Activated CD8-positive, alpha-beta memory T cell treated with anti-CD3 and anti-CD28 coated beads for 24 hours (primary cell): ENCODE measurements at regions not wholly inside any gene's neighbourhood (a gene's known extent, or its start where the extent isn't known, plus 50 kb on each side); places are given as distances from the start of the nearest gene placed in this dataset.

Experiments
- DNase-seq: peaks from one replicate; pipeline ENCODE4 v3.0.0-alpha.2; 2020

DNA sequence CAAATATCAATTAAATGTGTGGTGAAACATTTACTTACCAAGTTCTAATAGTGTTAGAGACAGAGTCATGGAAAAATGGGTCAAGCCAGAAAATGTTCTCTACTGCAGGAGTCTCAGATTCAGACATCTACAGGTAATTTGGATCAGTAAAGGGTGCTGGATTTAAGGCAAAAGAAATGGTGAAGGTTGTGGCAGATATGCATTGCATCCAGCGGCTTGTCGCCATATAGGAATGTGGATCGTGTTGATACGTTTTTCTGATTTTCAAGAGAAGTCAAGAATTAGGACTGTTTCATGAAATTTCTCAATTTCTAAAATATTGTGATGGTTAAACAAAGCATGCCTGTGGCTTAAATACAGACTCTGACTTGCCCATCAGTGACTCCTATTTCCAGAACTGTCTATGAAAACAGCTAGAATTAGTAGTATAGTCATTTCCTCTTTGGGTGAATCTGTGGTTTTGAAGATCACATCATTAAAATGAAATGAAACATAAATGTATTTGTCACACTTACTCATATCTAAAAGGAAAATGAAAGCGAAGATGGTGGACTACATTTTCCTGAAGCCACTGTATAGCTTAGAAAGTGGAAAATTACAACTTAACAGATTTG lies 110.1 kb upstream of the VEGFC start:
- DNase-seq = no peak

DNA sequence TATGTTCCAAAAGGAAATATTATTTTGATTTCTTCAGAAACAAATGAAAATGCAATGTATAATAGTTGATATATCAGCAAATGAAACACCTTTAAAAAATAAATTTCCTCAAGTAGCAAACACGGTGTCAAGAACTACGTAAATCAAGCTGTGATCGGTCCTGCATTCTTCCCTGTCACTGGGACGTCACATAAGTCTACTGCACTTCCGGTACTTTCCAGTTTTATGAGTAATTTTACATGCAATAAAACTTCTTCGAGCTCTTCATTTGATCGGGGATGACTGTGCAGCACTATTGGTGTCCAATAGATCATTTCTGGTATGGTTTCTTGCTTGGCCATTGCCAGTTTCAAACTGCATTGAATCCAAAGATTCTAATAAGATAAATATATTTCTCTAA lies 114.0 kb upstream of the VEGFC start:
- no peak for DNase-seq

DNA sequence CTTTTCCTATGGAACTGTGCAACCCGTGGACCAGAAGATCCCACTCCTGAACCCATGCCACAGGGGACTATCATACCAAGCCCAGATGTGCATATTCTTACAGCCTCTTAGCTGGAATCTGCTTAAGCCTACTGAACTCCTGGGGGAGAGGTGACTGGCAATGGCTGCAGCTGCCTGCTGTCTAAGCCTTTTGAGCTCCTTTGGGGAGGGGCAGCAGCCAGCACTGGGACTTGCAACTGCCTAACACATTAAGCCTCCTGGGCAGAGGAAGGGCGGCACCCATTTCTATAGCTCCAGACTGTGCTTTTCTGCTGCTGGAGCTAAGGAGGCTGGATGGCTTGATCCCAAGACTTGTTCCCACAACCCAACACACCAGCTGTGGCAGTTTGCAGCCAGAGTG lies 117.9 kb upstream of the VEGFC start:
- no peak for DNase-seq

DNA sequence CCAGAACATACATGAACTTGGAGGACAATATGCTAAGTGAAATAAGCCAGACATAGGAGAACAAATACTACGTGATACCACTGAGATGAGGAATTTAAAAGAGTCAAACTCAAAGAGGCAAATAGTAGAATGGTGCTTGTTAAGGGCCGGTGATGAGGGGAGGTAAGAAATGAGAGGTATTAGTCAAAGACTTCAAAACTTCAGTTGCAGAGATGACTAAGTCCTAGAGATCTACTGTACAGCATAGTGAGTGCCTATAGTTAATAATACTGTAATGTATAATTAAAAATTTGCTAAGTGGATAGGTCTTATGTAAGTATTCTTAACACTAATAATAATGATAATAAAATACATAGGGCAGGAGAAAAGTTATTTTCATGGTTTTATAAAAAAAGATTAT lies 126.9 kb upstream of the VEGFC start:
- DNase-seq = no peak

DNA sequence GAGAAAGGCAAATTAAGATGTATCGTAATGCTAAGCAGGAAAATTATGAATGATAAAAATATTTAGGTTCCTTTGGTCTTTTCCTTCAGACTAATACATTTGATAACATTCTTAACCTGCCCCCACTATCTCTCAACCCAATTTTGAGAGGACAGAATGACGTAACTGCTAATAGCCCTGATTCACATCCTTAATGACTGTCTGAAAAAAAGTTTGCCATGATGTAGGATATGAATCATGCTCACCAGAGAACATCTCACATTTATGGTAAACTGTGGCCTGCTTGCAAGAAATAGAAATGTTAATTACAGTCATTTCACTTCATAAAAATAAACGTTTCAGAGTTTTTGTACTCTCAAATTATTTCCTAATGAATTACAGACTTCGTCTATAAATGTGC lies 128.0 kb upstream of the VEGFC start:
- no peak for DNase-seq

DNA sequence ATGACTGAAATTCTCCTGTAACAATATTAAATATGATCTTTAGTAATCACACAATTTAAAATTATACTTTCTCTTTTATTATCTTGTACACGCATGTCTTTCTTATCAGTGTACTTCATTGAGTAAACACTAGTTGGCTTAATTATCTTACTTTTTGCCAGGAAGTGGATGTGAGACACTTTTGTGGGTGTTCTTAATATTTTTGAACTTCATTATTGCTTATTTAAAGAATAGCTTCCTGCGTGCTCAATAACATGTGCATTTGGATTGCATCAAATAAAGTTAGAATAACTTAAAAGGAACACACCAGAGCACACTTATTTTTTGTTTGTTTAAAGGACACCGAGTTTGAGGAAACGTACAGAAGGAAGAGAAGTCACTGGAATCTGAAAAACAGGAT lies 128.5 kb upstream of the VEGFC start:
- no peak for DNase-seq

DNA sequence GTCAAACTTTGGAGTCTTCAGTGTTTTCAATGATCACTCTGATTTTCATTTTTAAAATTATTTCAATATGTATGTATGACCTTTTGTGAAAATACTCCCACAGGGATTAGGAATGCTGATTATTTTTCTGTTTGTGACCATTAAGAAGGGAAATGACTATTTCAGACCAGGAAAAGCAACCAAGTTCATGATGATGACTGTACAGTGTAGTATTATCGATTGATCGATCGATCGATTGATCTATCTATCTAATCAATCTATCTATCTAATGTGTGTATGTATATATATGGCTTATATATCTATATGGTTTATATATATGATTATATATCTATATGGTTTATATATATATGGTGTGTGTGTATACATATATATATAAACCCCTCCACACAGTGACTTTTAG lies 131.5 kb upstream of the VEGFC start:
- no peak for DNase-seq

DNA sequence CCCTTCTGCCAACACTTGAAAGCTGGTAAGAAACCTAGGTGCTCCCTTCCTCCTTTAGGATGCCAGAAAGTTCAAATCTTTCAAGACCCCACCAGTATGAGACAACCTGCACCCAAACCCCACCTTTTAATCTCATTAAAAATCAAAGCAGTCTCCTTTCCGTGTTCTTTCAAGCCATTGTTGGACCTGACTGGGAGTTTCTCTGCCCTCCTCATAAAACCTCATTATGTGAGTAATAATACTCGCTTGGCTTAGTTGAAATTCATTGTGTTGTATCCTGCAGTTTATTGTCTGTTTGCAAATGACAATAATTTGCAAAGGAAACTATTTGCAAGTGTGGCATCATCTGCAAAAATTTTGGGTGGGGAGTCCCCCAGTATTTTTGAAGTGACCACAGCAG lies 133.2 kb upstream of the VEGFC start:
- DNase-seq = no peak

DNA sequence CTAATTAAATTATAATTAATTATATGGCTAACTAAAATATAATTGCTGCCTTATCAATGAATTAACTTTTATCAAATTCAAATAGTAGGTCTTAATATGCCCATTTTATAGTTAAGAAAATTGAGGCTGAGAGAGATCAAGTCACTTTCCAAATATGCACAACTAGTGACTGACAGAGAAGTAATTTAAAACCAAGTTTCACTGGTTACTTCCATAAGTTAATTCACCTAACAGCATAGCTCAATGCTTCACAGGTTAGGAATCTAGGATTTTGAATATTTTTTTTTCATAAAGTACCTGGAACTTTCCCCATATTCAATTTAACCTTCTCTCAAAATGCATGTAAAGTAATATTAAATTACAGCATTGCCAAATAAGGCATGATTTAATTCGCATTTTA lies 134.4 kb upstream of the VEGFC start:
- no peak for DNase-seq

DNA sequence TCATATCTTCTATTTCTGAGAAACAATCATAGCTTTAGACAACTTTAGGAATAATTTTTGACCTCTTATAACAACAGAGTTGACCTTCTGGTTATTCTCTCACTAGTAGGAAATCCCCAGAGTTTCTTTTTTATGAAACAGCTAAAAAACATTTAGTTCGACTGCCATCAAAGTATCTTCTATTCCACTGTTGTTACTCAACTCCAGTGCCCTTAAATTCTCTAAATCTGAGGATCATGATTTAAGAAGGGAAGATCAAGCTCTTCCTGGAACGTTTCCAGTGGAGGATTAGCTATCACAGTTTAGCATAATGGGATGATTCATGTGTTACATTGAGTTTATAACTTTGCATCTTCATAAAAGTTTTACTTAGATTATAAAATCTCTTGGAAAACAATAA lies 134.9 kb upstream of the VEGFC start:
- DNase-seq = no peak

DNA sequence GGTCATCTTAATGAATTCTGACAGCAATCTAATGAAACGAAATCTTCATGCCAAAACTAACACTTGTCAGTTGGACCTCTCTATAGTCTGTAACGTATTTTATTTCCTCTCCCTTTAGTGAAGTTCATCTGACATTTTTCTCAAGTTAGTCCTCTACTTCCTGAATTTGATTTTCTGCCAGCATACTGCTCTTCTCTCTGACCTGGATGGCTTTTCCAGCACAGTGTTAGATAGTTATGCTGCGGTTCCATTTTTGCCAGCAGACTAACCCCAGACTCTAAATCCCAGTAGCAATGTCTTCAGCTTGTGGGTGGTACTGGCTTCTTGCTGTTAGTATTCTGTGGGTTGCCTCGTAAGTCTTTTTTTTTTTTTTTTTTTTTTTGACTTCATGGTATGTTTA lies 146.7 kb upstream of the VEGFC start:
- DNase-seq = no peak

DNA sequence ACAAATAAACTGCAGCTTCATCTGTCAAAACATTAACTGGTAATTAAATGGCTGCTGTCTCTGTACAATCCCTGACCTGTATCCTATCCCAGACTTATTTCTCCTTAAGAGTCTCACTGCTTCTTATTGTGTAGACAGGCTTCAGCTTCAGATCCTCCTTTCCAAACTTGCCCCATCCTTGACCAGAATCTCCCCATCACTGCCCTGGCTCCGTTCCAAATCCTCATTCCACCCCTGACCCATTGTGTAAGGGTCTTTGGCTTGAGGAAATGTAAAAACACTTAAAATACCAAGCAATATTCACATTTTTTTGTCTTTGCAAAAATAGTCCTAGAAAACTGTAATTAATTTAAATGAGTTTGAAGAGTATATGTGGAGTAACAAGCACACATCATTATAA lies 152.6 kb upstream of the VEGFC start:
- DNase-seq = no peak

DNA sequence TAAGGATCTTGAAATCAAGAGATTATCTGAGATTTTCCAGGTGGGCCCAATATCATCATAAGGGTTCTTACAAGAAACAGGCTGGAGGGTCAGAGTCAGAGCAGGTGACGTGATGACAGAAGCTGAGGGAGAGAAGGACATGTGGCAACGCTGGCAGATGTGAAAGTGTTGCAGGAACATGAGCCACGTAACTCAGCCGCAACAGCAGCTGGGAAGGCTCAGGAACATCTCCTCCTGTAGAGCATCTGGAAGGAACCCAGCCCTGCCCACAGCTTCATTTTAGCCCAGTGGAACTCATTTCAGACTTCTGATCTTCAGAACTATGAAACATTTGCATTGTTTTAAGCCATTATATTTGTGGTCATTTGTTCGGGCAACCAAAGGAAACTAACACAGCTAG lies 156.3 kb upstream of the VEGFC start:
- DNase-seq = no peak

DNA sequence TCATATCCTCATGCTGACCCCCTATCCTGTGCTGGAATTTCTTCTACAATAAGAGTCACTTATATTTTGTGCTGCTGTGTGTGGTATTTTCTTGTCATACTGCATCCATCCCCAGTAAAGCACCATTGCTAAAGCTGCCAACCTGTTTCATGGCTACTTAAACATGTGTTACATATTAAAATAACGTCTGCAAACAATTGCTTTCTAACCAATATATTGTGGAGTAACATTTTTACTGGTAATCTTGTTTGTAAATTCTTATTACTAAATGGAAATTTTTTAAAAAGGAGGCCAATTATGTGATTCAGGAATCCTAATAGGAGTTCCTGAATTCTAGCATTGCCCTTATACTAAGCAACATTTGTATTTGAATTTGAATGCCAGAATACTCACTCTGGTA lies 160.3 kb upstream of the VEGFC start:
- DNase-seq = no peak

DNA sequence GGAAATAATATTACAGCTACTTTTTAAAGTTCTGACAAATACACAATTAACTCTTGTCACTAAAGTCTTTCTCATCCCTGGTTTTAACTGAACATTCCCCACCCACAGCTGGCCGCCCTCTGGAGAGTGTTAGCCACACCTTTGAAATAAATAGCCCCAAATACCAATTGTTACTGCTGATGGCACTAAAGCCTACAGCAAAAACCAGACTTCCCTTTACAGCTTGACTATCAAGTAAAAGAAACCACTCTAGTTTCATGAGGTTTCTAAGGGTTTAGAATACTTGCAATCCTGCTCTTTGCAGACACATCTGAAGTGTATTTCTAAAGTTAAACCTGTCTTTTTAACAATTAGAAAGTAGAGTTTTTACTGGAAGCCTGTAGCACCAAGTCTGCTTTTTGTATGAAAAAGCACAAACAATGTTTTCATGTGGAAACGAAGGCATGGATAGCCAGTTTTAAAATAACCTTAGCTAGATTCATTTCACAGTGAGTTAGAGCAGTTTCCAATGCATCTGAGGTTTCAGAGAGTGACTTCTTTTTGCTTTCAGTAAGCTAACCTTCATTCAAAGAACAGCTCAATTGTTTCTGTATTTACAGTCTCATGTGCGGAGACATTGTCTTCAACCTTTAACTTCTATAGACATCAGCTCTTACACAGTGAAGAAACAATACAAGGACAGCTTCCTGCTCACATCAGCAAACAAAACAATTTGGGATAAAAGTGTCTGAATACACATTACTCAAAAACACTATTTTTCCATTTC lies 164.8 kb upstream of the VEGFC start:
- DNase-seq = no peak

DNA sequence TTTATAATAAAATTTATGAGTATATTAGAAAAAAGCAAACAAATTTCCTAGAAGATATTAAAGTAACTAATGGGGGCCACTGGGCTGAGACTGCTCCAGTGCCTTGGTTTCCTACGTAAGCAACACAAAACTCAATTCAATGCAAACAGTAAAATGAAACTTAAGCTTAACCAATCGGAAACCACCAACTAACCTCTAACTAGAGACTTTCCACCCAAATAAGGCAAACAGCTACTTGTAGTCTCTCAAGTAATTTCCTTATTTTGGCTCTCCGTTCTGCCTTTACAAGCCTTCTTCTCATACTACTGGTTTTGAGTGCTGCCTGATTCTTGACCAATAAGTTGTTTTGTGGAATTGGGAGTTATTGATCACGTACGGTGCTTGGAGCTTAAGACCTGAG lies 167.3 kb upstream of the VEGFC start:
- no peak for DNase-seq

DNA sequence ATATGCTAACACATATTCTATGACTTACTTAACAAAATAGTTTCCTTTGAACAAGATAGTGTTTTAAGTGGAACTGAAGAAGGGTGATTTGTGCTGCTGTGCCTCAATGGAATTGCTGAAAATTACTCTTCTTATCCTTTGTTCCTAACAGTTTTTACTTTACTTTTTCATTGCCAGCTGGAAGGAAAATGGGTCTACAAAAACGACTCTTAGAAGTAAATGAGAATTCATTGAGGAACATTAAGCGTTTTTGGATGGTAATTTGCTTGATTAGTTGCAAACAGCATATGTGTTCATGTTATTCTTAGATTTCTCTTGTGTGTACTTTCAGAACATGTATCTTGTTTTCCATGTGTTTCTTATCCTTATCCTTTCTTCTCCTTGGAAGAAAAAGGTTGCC lies 170.4 kb upstream of the VEGFC start:
- DNase-seq = no peak

DNA sequence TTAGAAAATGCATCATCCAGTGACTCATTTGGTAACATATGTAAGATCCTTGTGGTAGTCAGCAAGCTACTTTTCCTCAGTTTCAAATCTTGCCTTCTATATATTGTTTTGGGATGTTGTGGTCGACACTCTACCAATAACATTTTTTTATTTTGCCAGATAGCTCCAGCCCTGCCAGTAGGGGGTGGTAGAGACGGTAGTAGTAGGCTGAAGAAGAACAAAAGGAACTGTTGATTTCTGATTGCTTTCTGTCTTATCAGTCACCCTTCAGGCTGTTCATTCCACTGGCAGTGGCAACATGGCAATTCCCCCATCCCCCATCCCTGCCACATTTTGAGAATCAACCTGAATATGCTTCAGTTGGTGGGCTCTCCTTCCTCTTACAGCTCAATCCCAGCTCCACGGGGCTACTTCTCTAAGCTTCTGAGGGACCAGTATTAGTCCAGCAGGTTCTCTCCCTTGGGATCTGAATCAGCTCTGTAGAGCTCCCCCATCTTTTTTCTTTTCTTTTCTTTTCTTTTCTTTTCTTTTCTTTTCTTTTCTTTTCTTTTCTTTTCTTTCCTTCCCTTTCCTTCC lies 171.5 kb upstream of the VEGFC start:
- DNase-seq = no peak

DNA sequence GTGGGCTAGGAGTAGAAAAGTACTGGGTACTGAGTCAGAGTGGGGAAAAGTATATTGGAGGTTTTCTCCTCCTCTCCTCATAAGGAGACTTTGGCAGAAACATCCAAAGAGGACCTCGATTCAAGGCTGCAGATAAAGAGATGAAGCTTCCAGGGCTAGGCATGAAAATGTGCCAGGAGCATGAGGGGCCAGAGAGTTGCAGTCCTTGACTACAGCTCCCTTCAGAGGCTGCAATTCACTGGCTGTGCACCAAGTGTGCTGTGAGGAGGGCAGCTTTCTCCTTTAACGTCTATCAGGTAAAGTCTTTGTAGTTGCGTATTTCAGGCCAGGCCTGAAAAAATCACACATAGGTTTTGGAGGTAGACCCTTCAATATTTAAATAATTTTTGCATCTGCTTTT lies 174.9 kb upstream of the VEGFC start:
- no peak for DNase-seq

DNA sequence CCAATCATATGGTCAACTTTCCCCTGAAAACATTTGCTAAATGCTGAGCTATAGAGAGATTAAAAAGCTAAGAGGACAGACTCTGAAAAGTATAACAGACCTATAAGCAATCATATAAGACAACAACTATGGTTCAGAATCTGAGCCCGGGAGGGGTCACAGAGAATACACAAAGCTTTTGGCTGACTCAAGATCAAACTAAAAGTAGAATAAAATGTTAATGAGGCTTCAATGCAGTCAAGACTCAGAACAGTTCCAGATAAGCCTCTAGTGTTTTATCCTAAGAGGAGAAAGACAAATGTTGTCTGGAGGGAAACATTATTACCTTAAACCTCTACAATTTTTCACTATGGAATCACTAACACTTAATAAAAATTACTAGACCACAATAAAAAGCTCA lies 175.4 kb upstream of the VEGFC start:
- no peak for DNase-seq

DNA sequence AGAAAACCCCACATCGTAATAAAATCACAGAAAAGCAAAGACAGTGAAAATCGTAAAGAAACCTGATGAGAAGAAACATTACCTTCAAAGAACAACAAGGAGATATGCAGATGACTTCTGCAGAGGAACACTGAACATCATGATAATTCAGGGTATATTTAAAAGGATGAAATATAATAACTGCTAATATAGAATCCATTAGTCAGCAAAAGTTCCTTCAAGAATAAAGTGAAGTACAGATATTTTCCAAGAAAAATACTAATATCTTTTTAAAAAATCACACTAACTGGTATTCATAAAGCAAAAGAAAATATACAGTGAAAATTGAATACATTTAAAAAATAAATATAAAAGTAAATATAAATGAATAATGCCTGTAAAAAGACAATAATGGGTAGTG lies 176.3 kb upstream of the VEGFC start:
- no peak for DNase-seq

DNA sequence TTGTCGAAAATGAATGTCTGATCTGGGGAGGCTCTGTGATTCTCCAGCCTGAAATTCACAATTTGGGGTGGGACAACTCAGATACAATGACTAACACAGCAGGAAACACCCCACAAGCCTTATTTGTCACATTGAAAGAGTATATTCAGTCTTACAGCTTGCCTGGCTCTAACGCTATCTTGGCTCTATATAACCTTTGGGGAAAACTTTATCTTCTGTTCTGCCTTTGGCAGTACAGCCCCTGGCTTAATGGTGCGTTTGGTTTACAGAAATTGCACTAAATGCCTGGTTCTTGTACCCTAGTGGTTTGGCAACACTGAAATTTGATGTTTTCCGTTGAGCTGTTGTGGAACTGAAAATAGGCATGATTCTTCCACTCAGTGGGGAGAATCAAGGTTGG lies 178.1 kb upstream of the VEGFC start:
- DNase-seq = no peak

DNA sequence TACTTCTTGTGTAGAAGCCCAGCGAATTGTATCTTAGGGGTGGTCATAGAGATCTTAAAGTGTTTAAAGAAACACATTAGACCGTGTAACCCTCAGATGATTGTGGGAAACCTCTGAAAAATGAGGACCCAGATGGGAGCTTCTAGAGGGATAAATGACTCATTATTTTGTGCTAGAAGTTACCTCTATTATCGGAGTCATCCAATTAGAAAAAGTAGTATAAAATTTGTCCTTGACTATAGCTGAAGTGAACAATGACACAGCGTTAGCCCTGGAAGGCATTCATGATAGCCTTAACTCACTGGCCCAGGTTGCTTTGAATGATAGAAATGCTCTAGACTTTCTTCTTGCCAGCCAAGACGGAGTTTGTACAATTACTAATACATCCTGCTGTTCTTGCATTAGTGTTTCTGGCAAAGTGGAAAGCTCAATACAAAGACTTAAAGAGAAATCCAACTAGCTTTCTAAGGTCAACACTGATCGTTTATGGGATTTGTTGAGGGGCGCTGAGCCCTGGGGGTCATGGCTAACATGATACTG lies 178.9 kb upstream of the VEGFC start:
- no peak for DNase-seq

DNA sequence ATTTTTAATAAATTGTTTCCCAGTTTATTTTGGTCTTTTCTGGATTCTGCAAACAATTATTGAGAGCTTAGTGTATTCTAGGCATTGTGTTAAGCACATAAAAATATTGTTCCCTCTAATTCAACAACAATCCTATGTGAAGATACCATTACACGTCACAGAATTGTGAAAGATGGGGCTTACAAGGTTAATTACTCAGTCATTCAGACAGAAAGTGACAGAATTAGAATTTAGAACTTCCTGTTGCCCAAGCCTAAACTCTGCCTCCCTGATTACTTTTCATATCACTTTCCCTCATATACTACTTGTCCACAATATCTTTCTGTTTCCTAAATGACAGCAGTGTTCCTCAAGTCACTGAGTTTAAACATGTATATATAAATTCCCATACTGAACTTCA lies 186.7 kb upstream of the VEGFC start:
- DNase-seq = no peak

DNA sequence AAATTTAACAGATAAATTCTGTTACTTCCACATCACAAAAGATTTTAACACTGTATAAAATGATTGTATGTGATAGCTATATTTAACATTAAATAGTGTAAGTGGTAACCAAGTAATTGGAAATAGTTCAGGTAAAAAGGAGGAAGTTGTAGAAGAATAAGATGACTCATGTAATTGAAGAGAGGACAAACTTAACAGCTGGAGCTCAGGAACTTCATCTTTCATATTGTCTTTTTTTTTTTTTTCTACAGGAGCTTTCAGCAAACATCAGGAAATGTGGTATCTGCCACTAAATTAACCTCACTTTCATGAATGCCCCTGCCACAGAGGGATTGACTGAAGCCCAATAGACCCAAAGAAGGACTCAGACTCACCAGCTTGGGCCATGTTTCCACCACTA lies 188.4 kb upstream of the VEGFC start:
- DNase-seq = no peak
